ENCODE measurements at regions not wholly inside any gene's neighbourhood (a gene's known extent, or its start where the extent isn't known, plus 50 kb on each side); places are given as distances from the start of the nearest gene placed in this dataset.
"Not testable (repeated sequence)": the region's sequence is repeated elsewhere in the genome, so short reads cannot be mapped to it uniquely, and the experiment has no call there.

- no peak for DNase-seq
Measured at GRCh38 chr1:14320518-14320917, 278.0 kb upstream of the KAZN start.

- no peak for DNase-seq
Measured at GRCh38 chr1:14320986-14321385, 277.5 kb upstream of the KAZN start.

GRCh38 chr1:14321422-14321821, 277.1 kb upstream of the KAZN start:
- no peak for DNase-seq

DNA sequence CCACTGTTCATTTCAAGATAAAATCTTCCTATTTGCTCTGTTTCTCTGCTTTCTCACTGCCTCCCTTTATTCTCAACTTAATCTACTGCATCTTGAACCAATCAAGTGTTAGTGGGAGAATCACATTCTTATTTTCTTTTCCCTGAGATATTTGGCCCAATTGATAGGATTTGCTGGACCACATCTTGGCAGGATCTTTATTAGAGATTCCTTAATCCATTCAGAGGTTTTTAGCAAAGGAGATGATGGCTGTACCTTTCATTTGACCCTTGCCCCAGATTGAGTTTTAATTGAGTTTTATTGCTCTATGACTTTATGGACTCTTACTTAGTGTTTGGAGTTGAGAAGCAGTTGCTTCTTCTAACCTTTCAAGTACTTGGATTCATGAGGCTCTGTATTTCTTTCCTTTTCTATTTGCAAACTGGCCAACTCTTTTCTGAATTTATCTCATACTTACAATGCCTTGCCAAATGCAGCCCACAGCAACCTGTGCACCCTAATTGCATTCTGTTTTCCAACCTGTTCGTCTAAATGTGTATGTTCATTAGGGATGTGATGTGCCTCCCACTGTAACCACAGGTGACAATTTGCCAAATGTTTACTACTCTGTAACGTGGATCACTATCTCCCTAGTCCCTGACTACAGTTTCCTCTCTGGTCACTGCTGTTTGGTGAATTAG, 274.8 kb upstream of the KAZN start:
- DNase-seq: no peak

DNA sequence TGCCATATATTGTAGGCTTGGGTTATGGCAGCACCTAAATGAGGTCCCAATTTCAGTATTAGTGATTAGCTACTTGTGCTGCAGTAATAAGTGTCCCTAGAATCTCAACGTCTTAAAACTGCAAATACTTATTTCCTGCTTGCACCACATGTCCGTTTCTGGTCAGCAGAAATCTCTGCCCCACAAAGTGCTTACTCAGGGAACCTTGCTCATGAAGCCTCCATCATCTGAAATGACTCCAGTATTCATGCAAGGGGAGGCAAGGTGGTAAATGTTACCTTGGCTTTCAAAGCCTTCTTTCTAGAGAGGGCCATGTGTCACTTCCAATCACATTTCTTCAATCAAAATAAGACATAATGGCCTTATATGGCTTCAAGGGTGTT, 274.2 kb upstream of the KAZN start:
- no peak for DNase-seq

GRCh38 chr1:14326857-14327256, 271.6 kb upstream of the KAZN start:
- DNase-seq: no peak

DNA sequence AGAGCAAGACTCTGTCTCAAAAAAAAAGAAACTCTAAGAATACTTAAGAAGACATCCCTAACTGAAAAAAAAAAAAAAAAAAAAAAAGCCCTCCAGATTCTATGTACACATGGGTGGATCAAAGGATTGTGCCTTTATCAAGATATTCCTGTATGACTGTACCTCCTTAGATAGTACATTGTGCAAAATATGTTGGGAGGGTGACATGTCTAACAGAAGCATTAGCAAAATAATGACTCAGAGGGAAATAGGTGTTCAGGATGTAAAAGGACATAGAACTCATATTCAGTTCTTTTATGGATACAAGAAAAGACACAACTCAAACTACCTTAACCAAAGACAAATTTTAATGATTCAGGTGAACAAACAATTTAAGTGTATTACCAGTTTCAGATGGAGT, 269.8 kb upstream of the KAZN start:
- no peak for DNase-seq

DNA sequence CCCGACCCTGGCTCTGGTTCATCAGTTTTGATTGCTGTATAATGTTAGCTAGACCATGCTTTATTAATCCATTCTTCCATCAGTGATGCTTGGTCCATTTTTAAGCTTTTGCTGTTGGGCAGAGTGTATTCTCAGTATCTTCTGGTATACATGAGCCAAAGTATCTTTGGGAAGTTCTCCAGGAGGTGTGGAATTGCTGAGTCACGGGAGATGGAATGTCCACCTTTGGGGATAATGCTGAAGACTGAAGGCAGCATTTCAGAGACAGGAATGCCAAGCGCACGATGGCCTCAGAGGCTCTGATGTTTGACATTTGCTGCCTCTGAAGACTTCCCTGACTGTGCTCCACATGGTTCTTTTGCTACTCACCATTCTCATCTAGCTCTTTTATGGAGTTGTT, 266.3 kb upstream of the KAZN start:
- DNase-seq: no peak

DNA sequence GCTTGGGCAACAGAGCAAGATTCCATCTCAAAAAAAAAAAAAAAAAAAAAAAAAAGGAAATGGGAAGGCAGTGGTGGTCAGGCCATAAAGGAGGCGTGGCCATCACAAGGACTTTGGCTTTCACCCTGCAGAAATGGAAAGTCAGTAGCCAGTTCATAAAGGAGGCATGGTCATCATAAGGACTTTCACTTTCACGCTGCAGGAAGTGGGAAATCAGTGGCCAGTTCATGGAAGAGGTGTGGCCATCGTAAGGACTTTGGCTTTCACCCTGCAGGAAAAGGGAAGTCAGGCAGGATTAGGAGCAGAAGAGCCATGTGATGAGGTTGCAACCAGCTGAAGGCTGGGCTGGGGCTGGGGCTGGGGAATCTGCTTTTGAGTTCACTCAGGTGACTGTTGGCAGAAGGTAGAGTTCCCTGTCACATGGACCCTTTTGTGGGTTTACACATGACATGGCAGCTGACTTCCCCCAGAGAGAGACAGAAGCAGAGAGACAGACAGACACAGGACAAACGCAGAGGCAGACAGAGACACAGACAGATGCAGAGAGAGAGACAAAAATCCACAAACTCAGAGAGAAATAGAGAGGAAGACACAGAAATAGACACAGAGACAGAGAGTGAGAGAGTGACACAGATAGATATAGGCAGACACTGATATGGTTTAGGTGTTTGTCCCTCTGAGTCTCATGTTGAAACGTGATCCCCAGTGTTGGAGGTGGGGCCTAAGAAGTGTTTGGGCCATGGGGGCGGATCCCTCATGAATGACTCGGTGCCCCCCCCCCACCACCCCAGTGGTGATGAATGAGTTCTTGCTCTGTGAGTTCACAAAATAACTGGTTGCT, 263.9 kb upstream of the KAZN start:
- no peak for DNase-seq

DNA sequence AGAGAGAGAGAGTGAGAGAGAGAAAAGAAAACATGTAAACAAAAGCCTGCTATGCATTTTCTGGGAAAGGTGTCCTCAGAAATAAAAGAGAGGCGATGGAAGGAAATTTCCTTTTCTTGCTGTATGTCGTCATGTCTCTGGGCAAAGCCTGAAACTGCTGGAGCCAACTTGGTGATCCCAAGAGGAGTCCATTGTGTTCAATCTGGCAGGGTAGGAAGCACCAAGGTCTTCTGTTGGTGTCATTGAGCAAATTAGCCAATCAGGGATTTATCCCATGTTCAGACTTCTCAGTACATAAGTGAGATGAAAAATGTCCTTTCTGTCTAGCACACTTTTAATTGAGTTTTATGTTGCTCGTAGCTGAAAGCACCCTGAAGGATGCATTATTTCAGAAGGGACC, 260.0 kb upstream of the KAZN start:
- DNase-seq: no peak

GRCh38 chr1:14339288-14339687, 259.2 kb upstream of the KAZN start:
- no peak for DNase-seq

- DNase-seq: no peak
Measured at GRCh38 chr1:14340002-14340785, 258.3 kb upstream of the KAZN start.

DNA sequence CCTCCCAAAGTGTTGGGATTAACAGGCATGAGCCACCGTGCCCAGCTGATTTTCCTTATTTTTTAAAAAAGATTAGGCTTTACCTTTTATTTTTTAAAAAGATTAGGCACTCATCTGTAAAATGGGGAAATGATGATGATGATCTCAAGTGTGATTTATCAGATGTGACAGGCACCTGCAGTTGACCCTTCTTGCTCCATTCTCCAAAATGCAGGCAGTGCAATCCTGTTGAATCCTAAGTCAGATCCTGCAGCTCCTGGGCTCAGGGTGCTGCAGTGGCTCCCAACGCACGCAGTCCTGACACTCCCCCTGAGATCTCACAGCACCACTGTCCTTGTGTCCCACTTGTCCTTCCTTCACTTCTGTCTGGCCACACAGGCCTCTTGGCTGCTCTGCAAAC, 257.3 kb upstream of the KAZN start:
- no peak for DNase-seq

DNA sequence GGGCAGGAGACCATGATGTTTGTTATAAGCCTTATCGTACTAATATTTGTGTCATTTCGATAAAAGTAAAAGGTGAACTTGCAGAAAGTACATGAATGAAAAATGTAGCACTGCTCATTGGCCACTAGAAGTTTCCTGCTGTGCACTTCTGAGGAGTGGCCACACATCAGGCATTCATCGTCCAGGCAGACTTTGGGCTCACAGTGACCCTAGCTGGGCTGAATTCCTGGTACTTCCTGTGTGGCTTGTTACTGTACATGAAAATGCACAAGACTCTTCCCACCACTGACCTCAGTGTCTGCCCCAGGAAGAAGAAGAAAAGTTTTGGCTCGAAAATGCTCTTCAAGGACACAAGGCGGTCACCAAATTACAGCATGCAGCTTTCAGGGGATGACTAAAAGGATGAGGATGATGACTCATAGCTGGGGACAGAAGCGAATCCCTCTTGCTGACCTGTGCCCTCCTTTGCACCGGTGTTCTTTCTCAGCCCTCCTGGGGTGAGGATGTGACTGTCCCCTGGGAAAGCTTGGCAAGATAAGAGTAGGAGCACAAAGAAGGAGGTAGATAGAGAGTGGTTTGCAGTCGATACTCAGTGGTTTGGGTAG, 252.4 kb upstream of the KAZN start:
- no peak for DNase-seq

DNA sequence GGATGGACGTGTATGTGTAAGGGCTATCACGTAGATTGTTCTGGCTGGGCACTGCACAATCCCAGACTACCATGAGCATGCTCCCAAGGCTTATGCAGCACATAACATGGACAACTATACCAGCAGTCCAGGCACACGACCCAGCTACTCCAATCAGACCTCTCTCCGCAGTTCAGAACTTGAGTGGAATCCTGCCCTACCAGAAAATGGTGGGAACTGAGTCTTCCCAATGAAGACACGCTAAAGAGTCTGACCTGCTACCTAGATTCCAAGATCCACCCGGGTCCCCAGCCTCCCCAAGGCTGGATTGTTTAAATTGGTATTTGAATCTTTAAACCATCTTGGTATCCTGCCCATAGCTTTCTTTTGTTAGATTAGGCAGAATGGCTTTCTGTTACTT, 251.3 kb upstream of the KAZN start:
- DNase-seq: no peak

- DNase-seq: no peak
Measured at GRCh38 chr1:14347776-14348175, 250.7 kb upstream of the KAZN start.

DNA sequence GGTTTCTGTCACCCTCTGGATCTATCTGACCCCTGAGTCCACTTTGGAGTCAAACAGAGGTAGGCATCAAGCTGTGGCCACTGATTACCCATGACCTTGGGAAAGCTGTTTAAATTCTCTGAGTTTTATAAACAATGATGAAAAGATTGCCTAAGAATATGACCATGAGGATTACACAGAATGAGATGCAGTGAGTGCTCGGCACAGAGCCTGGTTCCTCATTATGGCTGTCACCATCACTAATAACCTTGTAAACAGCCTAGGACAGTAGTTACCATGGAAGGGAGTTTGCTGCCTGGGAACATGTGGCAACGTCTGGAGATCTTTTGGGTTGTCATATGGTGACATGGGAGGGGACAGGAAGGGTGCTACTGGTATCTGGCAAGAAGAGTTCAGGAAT, 248.3 kb upstream of the KAZN start:
- no peak for DNase-seq

GRCh38 chr1:14352897-14353296, 245.6 kb upstream of the KAZN start:
- DNase-seq: no peak

DNA sequence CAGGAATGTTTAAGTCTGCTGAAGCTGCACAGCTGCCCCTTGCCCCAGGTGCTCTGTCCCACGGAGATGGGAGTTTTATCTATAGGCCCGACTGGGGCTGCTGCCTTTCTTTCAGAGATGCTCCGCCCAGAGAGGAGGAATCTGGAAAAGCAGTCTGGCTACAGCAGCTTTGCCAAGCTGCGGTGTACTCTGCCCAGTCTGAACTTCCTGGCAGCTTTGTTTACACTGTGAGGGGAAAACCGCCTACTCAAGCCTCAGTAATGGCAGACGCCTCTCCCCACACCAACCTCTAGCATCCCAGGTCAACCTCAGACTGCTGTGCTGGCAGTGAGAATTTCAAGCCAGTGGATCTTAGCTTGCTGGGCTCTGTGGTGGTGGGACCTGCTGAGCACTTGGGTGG, 237.5 kb upstream of the KAZN start:
- DNase-seq: not testable (repeated sequence)

DNA sequence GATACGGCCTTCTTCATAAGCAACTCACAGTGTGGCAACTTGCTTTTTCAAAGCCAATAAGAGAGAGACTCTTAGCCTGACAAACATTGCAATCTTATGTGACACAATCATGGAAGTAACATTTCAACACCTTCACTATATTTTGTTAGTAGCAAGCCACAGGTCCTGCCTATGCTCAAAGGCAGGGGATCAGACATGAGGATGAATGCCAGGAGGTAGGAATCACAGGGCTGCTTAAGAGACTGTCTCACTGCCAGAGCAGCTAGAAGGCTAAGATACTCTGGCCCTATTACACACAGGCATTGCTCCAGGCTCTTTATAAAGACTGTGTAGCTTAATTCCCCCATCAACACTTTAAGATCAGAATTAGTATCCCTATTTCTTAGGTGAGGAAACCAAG, 236.2 kb upstream of the KAZN start:
- DNase-seq: no peak

DNA sequence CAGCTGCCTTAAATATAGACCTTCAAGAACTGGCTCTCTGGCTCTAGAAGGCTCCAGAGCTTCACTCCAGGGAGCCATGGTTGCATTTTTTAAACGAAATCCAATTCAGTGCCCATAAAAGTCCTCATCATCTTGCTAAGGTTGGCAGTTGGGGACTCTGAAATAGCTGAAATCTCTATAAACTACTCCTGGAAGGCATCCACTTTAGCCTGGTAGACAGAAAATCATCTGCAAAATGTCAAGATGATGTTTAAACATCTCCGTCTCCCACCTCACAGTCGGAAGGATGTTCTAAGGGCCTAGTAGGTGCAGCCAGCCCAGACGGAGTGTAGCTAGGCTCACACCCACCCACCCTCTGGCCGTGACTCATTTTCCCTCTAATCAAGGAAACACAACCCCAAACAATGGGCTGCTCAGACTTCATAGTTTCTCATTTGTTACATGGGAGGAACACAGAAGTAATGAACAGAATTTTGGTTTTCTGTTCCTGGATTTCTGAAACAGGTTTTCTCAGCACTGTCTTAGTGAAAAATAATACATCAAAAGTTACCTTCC, 235.4 kb upstream of the KAZN start:
- DNase-seq: no peak

- no peak for DNase-seq
Measured at GRCh38 chr1:14363707-14364413, 234.6 kb upstream of the KAZN start.

All from activated effector memory CD4-positive, alpha-beta T cell treated with Interleukin-2 at 50 U/mL for 16 hours (primary cell).